Activated CD4-positive, CD25-positive, alpha-beta regulatory T cell treated with anti-CD3 and anti-CD28 coated beads, Interleukin-2, amount 50 U/mL, for 24 hours (primary cell): ENCODE measurements at regions not wholly inside any gene's neighbourhood (a gene's known extent, or its start where the extent isn't known, plus 50 kb on each side); places are given as distances from the start of the nearest gene placed in this dataset.

Source experiments
- ATAC-seq, 2 donors: fragments of 150-1000 bp; cut with Tn5 transposase; one replicate each; pipeline ENCODE4 v1.10.0; 2021; ENCODE audit warnings: mild to moderate bottlenecking in 1 of 2, moderate library complexity in 1 of 2

DNA sequence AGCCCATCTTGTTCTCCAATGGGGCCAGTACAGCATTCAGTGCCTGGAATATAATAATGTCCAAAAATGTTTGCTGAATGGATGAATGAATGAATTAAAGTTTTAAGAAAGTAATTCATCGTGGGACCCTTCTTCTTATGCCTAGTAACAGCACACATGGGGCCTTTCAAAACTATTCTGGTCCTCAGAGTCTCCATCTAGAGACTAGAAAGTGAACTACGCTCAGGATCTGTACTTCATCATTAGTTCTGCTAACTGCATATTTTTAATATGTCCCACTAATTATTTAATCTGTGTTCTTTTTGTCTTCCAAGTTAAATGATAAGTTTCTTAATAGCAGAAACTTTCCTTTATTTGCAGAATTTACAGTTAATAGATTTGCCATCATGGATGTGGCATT, 172.5 kb downstream of the SMAD2 start:
- no peak for ATAC-seq

DNA sequence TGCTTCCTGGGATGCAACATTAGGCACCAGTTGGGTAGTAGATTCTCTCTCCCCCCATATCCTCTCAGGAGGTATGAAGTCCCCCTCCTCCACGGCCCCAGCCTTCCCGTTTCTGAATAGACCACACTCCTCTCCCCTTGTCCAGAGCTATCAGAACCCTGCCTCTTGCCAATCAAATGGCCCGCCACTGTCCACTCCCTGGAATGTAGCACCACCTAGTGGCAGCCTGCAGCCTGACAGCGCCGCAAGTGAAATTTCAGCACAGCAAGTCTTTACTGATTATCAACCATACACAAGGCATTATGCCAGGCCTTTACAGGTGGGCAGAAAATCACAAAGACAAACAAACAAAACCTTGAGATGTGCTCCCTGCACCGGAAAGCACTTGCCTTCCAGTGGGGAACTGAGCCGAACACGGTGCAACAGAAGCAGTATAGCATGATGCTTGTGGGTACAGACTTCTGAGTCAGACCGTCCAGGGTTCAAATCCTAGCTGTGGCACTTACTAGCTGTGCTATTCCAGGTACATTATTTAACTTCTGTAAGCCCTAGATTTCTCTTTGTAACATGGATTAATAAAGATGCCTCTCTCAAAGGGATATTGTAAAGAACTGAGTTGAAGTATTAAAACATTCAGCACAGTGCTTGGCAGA, 174.0 kb downstream of the SMAD2 start:
- no peak for ATAC-seq

DNA sequence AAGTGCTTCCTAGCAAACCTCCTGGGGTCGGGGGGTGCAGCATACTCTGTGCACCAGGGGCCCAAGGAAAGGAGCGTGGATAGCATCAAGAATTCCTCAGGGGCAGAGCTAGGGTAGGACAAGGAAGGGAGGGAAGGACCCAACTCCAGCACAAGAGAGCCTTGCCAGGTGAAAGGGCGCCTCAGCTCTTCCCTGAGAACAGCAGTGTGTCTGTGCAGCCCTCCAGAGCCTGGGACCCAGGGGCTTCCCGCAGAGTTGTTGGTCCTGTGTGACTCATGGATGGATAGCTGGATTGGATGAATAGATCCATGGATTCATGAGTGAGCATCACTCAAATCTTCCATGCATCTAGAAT, 175.4 kb downstream of the SMAD2 start:
- no peak for ATAC-seq

DNA sequence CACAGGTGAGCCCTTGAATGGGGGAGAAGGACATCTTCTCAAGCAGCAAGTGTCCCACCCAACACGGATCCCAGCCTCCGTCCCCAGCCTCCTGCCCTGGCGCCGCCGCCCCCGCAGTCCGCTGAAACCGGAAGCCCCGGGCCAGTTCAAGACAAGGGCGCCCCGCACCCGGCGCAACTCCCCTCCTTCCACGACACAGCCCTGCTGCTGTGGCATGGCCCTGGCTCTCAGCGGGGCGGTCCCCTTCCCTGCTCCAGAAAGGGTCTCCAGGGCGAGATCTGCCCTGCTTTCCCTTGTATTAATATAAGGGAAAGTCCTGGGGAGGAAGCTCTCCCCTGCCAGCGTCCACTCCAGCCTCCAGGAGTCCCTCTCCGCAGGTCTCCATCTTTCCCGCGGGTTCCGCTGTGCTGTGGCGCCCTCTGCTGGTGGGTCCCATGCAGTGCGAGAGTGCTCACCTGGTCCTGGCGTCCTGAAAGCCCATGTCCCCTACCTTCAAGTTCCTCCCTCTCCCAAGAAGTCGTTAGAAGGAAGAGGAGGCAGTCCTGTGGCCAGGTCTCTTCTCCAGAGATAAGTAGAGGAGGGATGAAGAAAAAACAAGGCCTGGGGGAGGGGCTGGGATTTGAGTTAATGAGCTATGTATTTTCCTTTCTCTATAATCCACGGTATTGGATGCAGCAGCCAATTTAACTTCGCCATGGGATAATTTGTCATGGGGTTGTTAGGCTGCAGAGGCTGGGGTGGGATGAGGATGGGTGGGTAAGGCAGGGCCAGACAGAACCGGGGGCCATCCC, 176.0 kb downstream of the SMAD2 start:
- ATAC-seq, result no peak

DNA sequence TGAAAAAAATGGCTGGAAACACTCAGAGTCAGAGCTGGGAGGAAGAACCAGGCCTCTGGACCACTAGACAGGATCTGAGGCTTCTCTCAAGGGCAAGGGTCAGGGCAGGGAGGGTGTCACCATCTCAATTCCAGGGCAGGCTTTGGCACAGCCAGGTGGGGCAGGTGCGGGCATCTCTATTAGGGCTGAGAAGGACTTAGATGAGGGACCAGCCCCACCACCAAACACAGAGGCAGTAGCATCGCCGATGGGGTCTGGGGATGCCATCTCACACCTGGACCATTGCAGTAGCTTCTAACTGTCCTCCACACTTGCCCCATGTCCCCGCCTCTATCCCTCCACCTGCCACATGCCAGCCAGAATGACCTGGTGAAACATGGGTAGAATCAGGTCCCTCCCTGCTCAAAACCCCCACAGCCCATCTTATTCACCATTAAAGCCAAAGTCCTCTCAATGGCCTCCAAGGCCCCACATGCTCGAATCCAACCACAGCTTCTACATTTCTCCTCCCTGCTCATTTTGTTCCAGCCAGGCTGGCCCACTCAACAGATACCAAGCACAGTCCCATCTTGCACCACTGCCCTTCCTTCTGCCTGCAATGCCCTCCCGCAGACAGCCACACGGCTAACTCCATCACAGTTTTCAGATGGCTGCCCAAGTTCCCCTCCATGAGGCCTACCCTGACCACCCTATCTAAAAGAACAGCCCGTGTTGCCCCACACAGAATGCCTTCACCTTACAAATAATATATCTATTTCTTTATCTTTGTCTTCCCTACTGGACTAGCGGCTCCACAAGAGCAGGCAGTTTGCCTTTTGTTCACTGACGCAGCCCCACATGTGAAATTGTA, 177.4 kb downstream of the SMAD2 start:
- ATAC-seq, result no peak

DNA sequence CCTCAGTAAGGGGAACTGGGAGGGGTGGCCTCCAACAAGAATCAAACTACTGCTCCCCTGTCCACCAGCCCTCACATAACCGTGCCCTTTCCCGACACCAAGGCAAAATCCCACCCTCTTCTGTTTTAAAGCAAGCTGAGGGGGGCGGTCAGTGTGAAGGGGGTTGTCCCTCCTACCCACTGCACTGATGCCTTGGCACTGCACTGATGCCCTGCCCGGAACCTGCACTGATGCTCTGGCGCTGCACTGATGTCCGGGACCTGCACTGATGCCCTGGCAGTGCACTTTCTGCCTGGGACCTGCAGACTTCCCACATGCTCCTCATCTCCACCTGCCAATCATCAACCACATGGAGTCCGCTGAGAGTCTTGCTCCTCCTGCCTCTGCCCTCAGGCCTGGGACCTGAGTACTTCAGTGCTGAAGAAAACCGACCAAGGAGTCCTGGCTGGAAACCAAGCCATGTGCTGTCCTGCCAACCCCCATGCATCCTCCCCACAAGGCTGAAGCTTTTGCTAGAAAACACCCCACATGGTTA, 179.5 kb downstream of the SMAD2 start:
- ATAC-seq, result no peak

DNA sequence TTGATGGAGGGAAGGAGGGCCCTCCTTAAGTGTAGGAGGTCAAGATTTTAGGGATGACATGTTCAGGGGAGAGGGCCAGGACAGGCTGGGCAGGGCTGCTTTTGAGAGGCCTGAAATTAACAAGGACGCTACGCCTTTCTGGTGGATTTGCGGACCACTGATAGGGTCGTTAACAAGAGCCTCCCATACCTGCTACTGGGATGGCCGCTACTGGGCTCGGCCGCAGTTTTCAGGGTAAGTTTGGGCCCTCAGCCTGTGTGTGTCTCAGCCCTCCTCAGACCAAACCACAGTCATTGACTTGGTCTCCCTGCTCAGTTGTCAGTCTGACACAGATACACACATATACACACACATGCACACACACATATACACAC, 180.9 kb downstream of the SMAD2 start:
- ATAC-seq, result no peak

DNA sequence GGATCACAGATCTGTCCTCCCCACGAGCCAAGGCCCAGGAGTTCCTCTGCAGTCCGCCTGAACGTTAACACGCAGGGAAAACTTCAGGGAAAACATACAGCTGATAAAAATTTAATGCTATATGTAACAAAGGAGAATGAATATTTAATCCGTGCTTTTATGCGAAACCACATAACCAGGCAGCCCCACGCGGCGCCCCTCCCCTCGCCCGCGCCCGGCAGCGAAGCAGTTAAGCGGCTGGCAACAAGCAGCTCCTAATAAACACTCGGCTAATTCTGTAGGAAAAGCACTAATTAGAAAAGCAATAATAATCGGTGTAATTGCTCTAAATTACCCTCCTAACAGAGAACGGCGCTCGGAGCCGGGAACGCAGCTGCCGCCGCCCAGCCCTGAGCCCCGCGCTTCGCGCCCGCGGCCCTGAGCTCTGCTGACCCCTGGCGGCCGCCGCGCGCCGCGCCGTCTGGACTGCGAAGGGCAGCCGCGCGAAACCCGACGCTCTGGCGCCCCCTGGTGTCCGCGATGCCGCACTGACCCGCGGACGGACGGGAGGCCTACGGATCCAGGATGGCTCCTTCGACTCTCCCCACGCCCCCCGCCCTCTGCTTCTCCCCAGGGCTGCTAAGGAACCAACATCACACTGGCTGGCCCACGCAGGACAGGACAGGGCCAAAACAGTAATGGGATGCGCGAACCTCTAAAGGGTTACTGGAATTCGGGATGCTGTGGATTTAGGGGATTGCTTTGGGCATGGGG, 181.4 kb downstream of the SMAD2 start:
- ATAC-seq, result peak; percentile 95

DNA sequence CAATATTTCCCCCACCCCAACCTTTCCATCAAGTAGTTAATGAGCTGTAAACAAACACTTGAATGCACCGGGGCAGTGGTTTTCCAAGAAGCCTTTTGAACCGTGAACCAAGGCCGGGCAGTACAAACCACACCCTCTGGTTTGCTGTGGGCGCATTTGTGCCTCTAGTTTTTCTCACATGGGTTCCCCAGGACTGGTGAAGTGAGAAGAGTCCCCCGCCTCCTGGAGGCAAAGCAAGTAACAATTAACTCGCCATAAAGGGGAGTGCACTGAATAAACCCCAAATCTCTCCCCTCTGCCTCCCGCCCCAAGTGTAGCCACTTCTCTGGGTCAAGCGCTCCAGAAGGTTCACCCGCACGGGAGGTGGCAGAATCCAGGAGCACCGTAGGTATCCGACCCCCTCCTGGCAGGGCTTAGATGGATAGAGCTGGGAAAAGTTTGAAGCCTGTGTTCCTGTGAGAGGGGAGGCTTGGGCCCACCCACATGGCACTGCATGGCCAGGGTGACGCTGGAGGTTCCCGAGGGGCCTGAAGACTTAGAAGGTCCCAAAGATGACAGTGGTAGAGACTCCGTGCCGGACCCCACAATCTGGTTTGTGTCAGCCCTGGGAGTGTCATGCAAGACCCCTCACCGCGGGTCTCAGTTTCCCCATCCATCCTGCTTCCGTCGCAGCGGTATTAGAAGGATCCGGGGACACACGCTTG, 182.2 kb downstream of the SMAD2 start:
- no peak for ATAC-seq

DNA sequence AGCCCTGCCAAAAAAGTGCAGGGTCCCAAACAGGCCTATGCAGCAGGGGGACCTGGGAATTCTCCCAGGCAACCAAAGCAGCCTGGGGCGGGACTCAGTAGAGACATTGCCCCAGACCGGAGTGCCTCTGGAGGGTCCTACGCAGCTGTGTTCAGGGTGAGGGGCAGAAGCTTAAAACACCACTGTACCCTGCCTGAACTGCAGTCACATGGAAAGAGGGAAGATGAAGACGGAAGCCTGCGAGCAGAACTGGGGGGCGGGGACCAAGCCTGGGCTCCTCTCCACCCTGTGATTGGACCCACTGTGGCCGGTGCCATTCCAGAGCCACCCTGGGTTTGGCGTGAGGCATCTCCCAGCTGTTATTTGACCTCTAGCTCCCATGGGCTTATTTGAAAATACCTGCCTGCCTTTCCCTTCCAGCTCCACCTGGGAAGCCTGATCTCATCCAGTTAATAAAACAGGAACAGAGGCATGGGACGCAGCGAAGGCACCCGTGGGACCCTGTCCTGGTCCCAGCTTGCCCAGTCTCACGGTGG, 183.1 kb downstream of the SMAD2 start:
- no peak for ATAC-seq

DNA sequence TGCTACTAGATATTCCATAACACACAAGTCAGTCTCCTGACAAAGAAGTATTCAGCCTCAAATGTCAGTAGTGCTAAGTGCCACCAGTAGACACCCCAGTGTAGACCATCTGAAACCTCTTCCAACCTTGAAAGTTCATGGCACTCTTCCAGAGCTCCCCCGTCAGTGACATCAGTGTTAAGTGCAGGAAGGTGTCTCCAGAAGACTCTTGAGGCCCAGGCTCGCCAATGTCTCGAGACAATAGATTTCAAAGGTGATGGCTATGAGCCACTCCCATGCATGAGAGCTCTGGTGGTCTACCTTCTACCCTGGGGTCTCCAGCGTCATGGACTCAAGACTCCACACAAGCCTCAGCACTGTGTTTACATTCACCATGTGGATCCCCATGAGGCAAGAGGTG, 183.8 kb downstream of the SMAD2 start:
- ATAC-seq, result no peak

DNA sequence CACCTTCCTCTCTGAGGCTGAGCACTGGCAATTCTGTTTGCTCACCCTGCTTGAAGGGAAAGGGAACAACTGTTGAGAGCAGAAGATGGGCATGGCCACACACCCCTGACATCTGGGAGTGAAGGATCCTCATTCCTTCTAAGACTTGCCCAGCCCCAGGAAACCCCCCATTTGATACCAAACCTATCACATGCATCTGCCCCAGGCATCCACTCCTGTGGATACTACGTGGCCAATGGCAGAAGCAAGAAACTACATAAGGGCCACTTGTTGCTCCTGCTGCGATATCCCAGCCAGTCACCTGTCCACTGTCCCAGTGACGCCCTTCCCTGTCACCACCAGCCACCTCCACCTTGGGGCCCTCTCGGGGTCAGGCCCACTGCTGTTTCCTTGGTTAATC, 185.2 kb downstream of the SMAD2 start:
- ATAC-seq, result no peak

DNA sequence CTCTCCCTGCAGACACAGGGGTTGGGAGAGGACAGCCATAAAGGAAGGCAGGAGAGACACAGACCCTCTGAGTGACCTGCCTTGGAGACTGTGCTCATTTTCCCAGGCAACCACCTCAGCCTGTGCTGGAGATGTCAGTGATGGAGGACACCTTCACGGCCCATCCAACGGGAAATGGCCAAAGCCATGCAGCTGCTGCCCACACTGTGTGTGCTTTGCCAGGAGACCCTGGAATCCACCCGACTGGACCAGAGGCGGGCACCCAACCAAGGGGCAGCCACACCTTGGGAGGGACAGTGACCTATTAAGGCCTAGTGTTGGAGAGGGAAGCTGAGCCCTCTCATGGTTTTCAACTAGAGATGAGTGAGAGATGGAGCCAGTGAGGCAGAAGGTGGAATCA, 192.5 kb downstream of the SMAD2 start:
- no peak for ATAC-seq

DNA sequence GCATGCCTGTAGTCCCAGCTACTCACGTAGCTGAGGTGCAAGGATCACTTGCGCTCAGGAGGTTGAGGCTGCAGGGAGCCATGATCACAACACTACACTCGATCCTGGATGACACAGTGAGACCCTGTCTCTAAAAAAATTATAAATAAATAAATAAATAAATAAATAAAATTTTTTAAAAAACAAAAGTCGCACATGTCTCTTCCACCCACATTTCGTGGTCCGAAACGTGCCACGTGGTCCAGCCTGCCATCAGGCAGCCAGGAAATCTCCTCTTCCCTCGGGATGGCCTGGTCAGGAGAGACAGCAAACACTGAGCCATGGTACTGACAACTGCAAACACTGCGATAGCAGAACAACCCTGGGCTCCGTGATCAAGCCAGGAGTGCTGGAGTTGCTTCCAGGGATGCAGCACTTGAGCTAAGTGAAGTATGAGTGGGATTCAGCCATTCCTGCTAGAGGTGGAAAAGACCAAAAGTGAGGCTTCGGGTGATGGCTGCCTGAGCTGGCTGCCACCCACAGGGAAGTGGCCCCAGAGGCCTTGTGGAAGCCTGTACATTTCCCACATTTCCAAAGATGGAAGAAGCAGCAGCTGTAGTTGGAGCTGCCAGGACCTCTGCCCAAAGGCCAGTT, 193.1 kb downstream of the SMAD2 start:
- no peak for ATAC-seq

DNA sequence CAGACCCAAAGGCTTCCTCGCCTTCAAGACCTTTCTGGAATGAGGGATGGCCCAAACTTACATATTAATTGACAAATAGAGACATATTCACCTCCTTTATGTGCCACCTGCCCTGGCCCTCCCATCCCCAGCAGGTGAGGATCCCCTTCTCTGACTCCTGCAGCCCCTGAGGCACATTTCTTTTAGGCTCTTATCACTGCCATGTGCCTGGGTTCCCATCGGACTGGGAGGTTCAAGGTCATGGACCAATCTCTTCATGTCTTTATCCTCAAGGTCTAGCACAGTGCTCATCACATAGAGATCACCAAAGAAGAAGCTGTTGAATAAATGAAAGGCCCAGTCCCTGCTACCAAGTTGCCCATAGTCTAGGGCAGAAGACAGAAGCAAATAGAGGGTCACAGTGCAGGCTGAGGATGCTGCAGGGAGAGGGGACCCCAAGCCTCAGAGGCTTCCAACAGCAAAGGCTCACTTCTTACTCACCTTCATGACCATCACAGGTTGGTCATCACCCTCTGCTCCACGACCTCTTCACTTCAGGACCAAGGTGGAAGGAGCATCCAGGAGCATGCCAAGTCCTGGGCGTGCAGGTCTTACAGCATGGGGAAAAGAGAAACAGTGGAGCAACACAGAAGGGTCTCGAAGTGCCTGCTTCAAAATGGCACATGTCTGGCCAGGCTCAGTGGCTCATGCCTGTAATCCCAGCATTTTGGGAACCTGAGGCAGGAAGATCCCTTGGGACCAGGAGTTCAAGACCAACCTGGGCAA, 193.9 kb downstream of the SMAD2 start:
- no peak for ATAC-seq

DNA sequence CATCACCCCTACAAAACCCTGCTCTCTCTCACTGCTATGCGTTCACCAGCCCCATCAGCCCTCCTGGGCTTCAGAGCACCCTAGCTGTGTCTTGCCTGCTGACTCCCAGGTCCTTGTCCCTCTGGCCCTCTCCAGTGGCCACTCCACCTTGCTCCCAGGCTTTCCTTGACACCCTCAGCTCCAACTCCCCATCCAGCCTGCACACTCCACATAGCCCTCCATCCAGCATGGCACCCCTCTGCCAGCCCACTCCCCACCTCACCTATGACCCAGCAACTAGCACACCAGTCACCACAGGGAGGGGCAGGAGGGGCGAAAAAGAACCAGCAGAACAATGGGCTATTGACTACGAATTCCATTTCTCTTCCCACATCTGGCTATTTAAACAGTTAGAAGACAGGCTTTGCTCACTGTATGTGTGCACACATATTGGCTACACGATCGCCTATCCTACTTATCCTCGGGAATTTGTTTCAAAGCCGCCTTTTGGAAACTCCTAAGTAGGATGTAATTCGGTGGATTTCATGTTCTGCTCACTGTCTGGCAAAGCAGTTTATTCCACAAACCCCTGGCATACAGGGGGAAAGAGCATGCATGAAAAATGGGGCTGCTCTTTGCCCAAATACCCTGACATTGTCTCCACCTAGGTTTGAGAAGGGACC, 195.3 kb downstream of the SMAD2 start:
- no peak for ATAC-seq

DNA sequence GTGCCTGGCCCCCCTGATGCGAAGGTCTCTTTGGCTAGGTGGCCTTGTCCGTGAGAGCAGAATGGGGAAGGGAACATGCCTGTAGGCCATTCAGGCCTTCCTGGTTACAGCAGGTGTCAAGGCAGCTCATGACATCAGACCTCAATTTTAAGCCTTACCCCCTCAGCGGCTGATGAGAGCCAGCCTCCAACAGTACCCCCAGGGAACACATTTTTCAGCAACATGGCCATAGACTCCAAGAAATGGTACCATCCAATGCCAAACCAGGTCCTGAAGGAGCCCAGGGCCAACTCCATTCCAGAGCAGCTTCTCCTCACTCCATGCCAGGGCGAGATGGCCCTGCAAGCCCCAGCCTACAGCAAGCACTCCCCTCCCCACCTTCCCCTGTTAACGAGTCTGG, 199.2 kb downstream of the SMAD2 start:
- ATAC-seq, result no peak

DNA sequence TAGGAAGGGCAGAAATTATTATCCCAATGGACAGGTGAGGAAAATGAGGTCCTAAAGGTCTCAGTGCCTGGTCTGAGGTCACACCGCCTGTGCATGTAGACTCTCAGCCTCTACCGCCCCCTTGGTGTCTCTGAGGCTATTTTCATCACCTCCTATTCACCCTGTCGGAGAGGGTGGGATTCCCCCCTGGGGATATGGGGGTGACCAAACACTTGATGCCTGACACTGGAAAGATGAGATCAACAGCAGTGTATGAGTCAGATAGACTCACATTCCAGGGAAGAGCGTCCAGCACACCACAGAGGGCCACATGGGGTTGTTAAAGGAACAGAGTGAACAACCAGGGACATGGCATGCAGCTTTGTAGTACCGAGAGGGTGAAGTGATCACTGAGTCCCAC, 199.7 kb downstream of the SMAD2 start:
- no peak for ATAC-seq

DNA sequence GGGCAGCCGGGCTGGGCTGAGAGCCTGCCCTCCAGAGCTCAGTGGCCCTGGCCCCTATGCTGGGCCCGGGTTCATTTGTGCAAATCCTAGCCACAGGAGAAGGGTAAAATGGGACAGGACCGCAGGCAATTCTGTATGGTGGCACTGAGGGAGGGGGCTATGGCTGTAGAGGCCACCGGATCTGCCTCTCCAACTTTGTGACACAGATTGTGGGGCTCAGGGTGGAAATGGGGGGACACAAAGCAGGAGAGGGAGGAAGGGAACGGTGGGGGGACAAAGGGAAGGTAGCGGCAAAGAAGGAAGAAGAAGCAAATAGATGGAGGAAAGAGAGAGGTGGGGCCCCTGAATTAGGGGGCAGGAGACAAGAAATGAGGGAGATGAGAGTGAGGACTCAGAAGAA, 201.1 kb downstream of the SMAD2 start:
- ATAC-seq, result no peak

DNA sequence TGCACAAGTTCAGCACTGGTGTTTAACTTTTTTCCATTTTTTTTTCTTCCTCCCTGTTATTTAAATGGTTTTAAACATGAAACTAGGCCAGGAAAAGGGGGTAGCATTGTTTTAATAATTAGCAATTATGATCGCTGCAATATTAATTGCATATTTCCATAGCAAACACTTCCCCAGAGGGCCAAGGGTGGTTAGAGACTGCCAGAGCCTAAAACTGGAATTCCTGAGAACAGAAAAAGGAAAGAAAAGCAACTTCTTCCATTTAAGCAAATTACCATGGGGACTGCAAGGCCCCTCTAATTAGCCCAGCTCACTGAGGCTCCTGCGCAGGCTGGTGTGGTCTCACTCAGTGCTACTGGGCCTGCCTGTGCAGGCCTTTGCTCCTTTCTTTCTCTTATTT, 201.5 kb downstream of the SMAD2 start:
- no peak for ATAC-seq
